Activated CD8-positive, alpha-beta T cell treated with anti-CD3 and anti-CD28 coated beads for 36 hours (primary cell): ENCODE measurements at regions not wholly inside any gene's neighbourhood (a gene's known extent, or its start where the extent isn't known, plus 50 kb on each side); places are given as distances from the start of the nearest gene placed in this dataset.

ENCODE experiments used
- ATAC-seq: fragments of 200-7000 bp; cut with Tn5 transposase; one replicate; pipeline ENCODE4 v1.10.0; 2021; ENCODE audit warnings: mild to moderate bottlenecking, moderate library complexity
- CTCF ChIA-PET: fragments of 350-600 bp; sonication (Branson Sonifier 250); formaldehyde crosslinking; loops from one replicate; lab custom pipeline; 2021; ENCODE audit warnings: antibody characterized with exemption; lab: Charles Lee
- POLR2A ChIA-PET: fragments of 350-600 bp; sonication (Branson Sonifier 250); formaldehyde crosslinking; loops from one replicate; lab custom pipeline; 2021; ENCODE audit warnings: antibody characterized with exemption; lab: Charles Lee
- DNase-seq: peaks from one replicate; pipeline ENCODE4 v3.0.0-alpha.2; 2020
- H3K27ac Mint-ChIP-seq: one replicate; pipeline ENCODE4 v1.8.0; 2021; ENCODE audit warnings: mild to moderate bottlenecking, mixed read lengths
- H3K27me3 Mint-ChIP-seq: one replicate; pipeline ENCODE4 v1.8.0; 2021; ENCODE audit warnings: mixed read lengths
- H3K36me3 Mint-ChIP-seq: one replicate; pipeline ENCODE4 v1.8.0; 2021; ENCODE audit warnings: low read depth, mixed read lengths
- H3K4me1 Mint-ChIP-seq: one replicate; pipeline ENCODE4 v1.8.0; 2021; ENCODE audit warnings: low read depth, mixed read lengths
- H3K4me3 Mint-ChIP-seq: one replicate; pipeline ENCODE4 v1.8.0; 2021; ENCODE audit warnings: mild to moderate bottlenecking, moderate library complexity, mixed read lengths
- H3K9me3 Mint-ChIP-seq: one replicate; pipeline ENCODE4 v1.8.0; 2021; ENCODE audit warnings: mixed read lengths
- CTCF ChIP-seq: fragments of 200-600 bp; IDR thresholded peaks from one replicate; pipeline ENCODE4 v1.8.0; 2022; ENCODE audit warnings: antibody characterized with exemption, mild to moderate bottlenecking
- intact Hi-C: fragments of 100-400 bp; cut with micrococcal nuclease; formaldehyde crosslinking; loops from one replicate; pipeline ENCODE4 v1.10.0; 2022

DNA sequence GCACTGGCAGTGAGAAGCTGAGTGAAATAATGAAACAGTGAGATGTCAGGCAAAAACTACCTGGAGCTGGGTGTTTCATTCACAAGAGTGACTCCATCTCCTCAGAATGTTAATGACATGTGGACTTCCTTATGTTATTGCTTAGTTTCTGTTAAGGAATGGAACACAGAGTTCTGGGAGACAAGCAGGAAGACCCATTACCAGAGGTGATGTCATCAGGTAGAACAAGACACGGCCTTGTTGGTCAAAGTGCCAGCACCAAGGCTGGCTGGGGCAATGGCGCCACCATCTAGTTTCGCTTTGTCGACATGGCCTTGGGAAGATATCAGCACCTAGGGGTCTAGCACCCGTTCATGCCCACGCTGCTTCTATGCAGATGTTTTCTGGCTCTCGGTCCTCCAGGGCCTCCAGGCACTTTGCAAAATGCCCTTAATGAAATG lies 252.2 kb downstream of the FAM43A start:
- TF ChIP-seq CTCF, result no peak
- Mint-ChIP-seq H3K27me3 (peaks cover 5% of the 10 kb centered on the region), H3K4me3 (no peak overlapping the region), H3K36me3 (no peaks in the 10 kb centered on the region), H3K4me1 (no peaks in the 10 kb centered on the region), H3K9me3 (no peaks in the 10 kb centered on the region), H3K27ac (no peak overlapping the region)
- DNase-seq (no peak), ATAC-seq (no peak)
- CTCF ChIA-PET, result interaction anchor here (0.6 kb wide), 1 partner anchor 101 kb away, joined by 3 read pairs; no protein-coding TSS in a partner anchor
- intact Hi-C loops, result no loop called here
- POLR2A ChIA-PET, result no interaction called here

GRCh38 chr3:194938845-194939531 lies 253.3 kb downstream of the FAM43A start:
- intact Hi-C loops, result no loop called here
- CTCF ChIA-PET, result no interaction called here
- no peaks in the 10 kb centered on the region for H3K9me3 Mint-ChIP-seq
- DNase-seq (no peak), ATAC-seq (no peak)
- POLR2A ChIA-PET, result no interaction called here
- H3K27ac Mint-ChIP-seq, result no peak overlapping the region
- no peak for TF ChIP-seq CTCF
- H3K4me3 Mint-ChIP-seq, result no peak overlapping the region
- peaks cover 5% of the 10 kb centered on the region for H3K27me3 Mint-ChIP-seq
- H3K36me3 Mint-ChIP-seq, result no peaks in the 10 kb centered on the region
- H3K4me1 Mint-ChIP-seq, result no peaks in the 10 kb centered on the region

DNA sequence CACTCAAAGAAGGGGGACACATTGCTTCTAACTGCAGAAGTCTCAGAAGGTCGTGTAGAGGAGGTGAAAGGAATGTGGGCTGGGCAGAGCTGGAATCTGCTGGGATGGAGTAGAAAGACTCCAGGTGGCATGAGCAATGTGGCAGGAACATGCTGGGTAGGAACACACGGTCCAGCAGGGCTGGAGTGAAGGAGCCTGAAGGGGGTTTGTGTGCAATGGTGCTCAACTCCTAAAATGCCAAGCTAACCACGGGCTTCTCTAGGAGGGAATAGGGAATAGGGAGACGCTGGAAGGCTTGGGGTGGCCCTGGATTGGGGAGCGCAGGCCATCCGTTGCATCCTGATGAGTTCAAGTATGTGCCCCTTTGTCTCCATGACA lies 253.8 kb downstream of the FAM43A start:
- H3K4me1 Mint-ChIP-seq, result no peaks in the 10 kb centered on the region
- DNase-seq (no peak), ATAC-seq (no peak)
- no peaks in the 10 kb centered on the region for H3K9me3 Mint-ChIP-seq
- no peak overlapping the region for H3K27ac Mint-ChIP-seq
- ChIA-PET CTCF (no interaction called here), POLR2A (no interaction called here)
- H3K4me3 Mint-ChIP-seq, result no peak overlapping the region
- intact Hi-C loops, result no loop called here
- peaks cover 5% of the 10 kb centered on the region for H3K27me3 Mint-ChIP-seq
- no peak for TF ChIP-seq CTCF
- H3K36me3 Mint-ChIP-seq, result no peaks in the 10 kb centered on the region

DNA sequence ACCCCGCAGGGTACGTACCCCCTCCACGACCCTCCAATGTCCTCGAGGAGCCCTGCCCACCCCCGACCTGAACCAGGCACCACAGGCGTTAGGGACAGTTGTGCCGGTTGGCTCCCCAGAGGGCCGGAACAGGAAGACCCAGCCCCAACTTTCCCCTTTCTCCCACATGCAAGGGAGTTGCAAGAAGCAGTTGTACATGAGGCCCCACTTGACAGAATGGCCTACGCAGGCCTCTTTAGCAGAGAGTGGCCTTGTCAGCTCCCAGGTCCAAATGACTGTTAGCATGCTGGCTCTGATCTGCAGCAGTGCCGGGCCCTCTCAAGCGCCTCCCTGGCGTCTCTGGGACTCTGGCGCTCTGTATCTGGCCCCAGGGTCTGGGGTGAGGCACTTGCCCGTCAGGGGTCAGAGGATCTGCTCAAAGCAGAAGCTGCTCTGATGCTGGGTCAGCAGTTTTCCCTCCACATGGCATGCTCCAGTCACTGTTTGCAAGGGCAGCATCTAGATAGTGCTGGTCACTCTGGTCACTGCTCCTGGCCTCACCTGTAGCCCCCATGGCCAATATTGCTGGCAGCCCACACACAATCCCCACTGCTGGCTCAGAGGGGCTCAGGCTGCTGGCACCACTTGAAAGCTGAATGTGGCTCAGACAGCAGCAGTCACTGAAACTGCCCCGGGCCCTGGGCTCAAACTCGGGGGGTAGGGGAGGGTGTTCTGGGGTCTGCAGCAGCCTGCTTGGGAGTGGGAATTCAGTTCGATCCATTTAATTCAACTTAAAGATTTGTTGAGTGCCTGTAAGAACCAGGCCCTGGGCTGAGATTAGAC lies 254.5 kb downstream of the FAM43A start:
- POLR2A ChIA-PET, result no interaction called here
- H3K4me1 Mint-ChIP-seq, result no peaks in the 10 kb centered on the region
- intact Hi-C loops, result no loop called here
- H3K27ac Mint-ChIP-seq, result no peak overlapping the region
- no peaks in the 10 kb centered on the region for H3K36me3 Mint-ChIP-seq
- CTCF ChIA-PET, result interaction anchor here (1.5 kb wide), 1 partner anchor 258 kb away, joined by 3 read pairs; no protein-coding TSS in a partner anchor
- DNase-seq (no peak), ATAC-seq (no peak)
- H3K27me3 Mint-ChIP-seq, result peaks cover 5% of the 10 kb centered on the region
- TF ChIP-seq CTCF, result no peak
- H3K9me3 Mint-ChIP-seq, result no peaks in the 10 kb centered on the region
- no peak overlapping the region for H3K4me3 Mint-ChIP-seq
